Cardiac muscle cell (in vitro differentiated cells and primary cell): ENCODE measurements at regions not wholly inside any gene's neighbourhood (a gene's known extent, or its start where the extent isn't known, plus 50 kb on each side); places are given as distances from the start of the nearest gene placed in this dataset.
A peak's percentile ranks its signal among the peaks of the same experiment; 100 is the strongest.

Experiments
- DNase-seq, 2 donors: peaks; one replicate each; pipeline versions ENCODE4 v3.0.0 to v3.0.0-alpha.2; 2010 to 2017; ENCODE audit warnings: low read depth in 1 of 2, low spot score in 1 of 2
- H3K27ac ChIP-seq: fragments of 200-600 bp; sonication (generic); 2 replicates; pipeline ENCODE4 v1.5.1; 2016
- H3K27me3 ChIP-seq: fragments of 200-600 bp; sonication (generic); 2 replicates; pipeline ENCODE4 v1.6.0; 2016; ENCODE audit warnings: control low read depth
- H3K36me3 ChIP-seq: fragments of 200-600 bp; sonication (generic); 2 replicates; pipeline ENCODE4 v1.5.1; 2016; ENCODE audit warnings: control low read depth
- H3K4me1 ChIP-seq: fragments of 200-600 bp; sonication (generic); 2 replicates; pipeline ENCODE4 v1.8.1; 2017; ENCODE audit warnings: low read depth, mild to moderate bottlenecking, mixed run types
- H3K4me3 ChIP-seq: fragments of 200-600 bp; sonication (generic); 2 replicates; pipeline ENCODE4 v1.5.1; 2016; ENCODE audit warnings: mild to moderate bottlenecking
- H3K9me3 ChIP-seq: fragments of 200-600 bp; sonication (generic); 2 replicates; pipeline ENCODE4 v1.5.1; 2017; ENCODE audit warnings: low read depth, mild to moderate bottlenecking, control low read depth
- CTCF ChIP-seq: IDR thresholded peaks from 2 replicates; pipeline ENCODE4 v1.5.1; 2012; ENCODE audit warnings: low read depth, mild to moderate bottlenecking, low read length

- peak; percentile 37 to 88 for DNase-seq
- H3K9me3 ChIP-seq, result no peaks in the 10 kb centered on the region
- no peak for TF ChIP-seq CTCF
- no peaks in the 10 kb centered on the region for H3K36me3 ChIP-seq
- H3K4me3 ChIP-seq, result no peak overlapping the region
- H3K4me1 ChIP-seq, result peaks cover 16% of the 10 kb centered on the region
- no peaks in the 10 kb centered on the region for H3K27me3 ChIP-seq
- peak overlapping the region; percentile 2 for H3K27ac ChIP-seq
Observed at GRCh38 chr15:36468746-36469145, 110.7 kb upstream of the CDIN1 start.

- peak in 1 of 2 donors; percentile 27 for DNase-seq
- no peak overlapping the region for H3K4me3 ChIP-seq
Observed at GRCh38 chr15:36469311-36469966, 110.0 kb upstream of the CDIN1 start.

GRCh38 chr15:36472672-36473071 is 106.8 kb upstream of the CDIN1 start:
- Histone ChIP-seq H3K4me3 (no peak overlapping the region), H3K27ac (no peak overlapping the region), H3K27me3 (no peaks in the 10 kb centered on the region), H3K36me3 (no peaks in the 10 kb centered on the region), H3K9me3 (no peaks in the 10 kb centered on the region), H3K4me1 (peaks cover 16% of the 10 kb centered on the region)
- TF ChIP-seq CTCF, result no peak
- no peak for DNase-seq

More at GRCh38 chr15:36469311-36469966, 110.0 kb upstream of the CDIN1 start:
- H3K36me3 ChIP-seq, result no peaks in the 10 kb centered on the region
- no peak for TF ChIP-seq CTCF
- no peaks in the 10 kb centered on the region for H3K9me3 ChIP-seq
- no peak overlapping the region for H3K27ac ChIP-seq
- H3K27me3 ChIP-seq, result no peaks in the 10 kb centered on the region
- peaks cover 16% of the 10 kb centered on the region for H3K4me1 ChIP-seq

DNA sequence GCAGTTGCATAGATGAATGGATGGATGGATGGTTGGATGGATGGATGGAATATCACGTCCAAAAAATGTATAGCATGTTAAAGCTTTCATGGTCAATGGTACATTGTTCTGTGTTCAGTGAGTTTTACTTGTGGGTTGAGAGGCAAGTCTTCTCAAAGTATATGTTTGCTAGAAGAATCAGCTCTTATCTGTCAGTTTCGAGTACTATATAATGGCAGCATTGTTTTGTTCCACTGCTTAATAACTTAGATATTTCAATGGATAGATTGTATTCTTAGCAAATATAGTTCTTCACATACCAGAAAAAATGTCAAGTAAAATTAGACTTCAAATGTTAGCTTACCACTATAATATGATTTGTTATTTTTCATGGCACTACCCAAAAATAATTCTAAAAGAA is 100.9 kb upstream of the CDIN1 start:
- Histone ChIP-seq H3K4me3 (no peak overlapping the region), H3K9me3 (no peaks in the 10 kb centered on the region), H3K36me3 (no peaks in the 10 kb centered on the region), H3K4me1 (no peaks in the 10 kb centered on the region), H3K27ac (no peak overlapping the region), H3K27me3 (no peaks in the 10 kb centered on the region)
- DNase-seq, result no peak
- TF ChIP-seq CTCF, result no peak

DNA sequence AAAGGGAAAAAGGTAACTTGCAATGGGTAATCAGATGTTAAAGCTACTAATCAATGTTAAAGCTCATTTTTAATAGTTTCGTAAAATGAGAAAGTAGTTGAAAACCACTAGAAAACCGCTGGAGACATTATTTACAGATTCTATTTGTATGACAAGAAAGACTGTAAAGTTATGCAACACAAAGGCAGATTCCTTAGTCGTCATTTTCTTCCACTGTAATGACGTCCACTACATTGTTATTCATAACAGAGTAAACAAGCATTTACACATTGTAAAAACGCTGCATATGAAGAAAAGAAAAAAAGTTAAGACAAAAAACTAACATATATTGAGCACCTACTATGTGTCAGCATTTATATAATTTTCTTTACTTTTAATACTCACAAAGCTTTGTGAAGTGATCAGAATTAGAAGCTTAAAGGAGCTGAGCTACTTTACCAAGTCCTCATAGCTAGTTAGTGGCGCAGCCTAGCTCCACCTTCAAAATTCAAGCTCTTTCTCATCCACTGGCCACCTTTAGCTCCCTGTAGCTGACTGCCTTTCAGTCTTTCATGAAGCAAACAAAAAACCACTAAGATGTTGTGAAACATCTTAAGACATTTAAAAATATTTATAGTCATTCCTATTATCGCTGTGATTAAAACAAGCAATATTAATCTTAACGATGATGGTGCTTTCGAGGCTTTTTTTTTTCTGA is 100.1 kb upstream of the CDIN1 start:
- Histone ChIP-seq H3K36me3 (no peaks in the 10 kb centered on the region), H3K27ac (no peak overlapping the region), H3K9me3 (no peaks in the 10 kb centered on the region), H3K4me3 (no peak overlapping the region), H3K4me1 (peaks cover 4% of the 10 kb centered on the region), H3K27me3 (no peaks in the 10 kb centered on the region)
- DNase-seq, result no peak
- no peak for TF ChIP-seq CTCF
